HG03469 (cell line): ENCODE measurements at regions not wholly inside any gene's neighbourhood (a gene's known extent, or its start where the extent isn't known, plus 50 kb on each side); places are given as distances from the start of the nearest gene placed in this dataset.
"Not testable (repeated sequence)": the region's sequence is repeated elsewhere in the genome, so short reads cannot be mapped to it uniquely, and the experiment has no call there.

Source experiments
- ATAC-seq: cut with Tn5 transposase; IDR thresholded peaks from one replicate; pipeline ENCODE4 v1.9.1; 2021; ENCODE audit warnings: mild to moderate bottlenecking, moderate library complexity, moderate number of reproducible peaks; ENCODE audit not compliant: unreplicated experiment

- no peak for ATAC-seq
Measured at GRCh38 chr22:49011769-49012648, 815.7 kb downstream of the BRD1 start.

GRCh38 chr22:49011379-49011768, 816.3 kb downstream of the BRD1 start:
- ATAC-seq, result no peak

- ATAC-seq, result no peak
Measured at GRCh38 chr22:49010901-49011300, 816.8 kb downstream of the BRD1 start.

- ATAC-seq, result no peak
Measured at GRCh38 chr22:49010070-49010863, 817.4 kb downstream of the BRD1 start.

- ATAC-seq, result no peak
Measured at GRCh38 chr22:49009359-49010063, 818.2 kb downstream of the BRD1 start.

- ATAC-seq, result no peak
Measured at GRCh38 chr22:49008682-49009235, 818.9 kb downstream of the BRD1 start.

GRCh38 chr22:49007013-49007653, 820.5 kb downstream of the BRD1 start:
- ATAC-seq, result no peak

- ATAC-seq, result no peak
Measured at GRCh38 chr22:49006207-49007012, 821.3 kb downstream of the BRD1 start.

- ATAC-seq, result no peak
Measured at GRCh38 chr22:49005557-49005956, 822.1 kb downstream of the BRD1 start.

GRCh38 chr22:49004484-49005399, 822.9 kb downstream of the BRD1 start:
- ATAC-seq, result no peak

GRCh38 chr22:48997605-48998004, 830.1 kb downstream of the BRD1 start:
- ATAC-seq, result not testable (repeated sequence)

- no peak for ATAC-seq
Measured at GRCh38 chr22:48993655-48994054, 834.0 kb downstream of the BRD1 start.

GRCh38 chr22:48984639-48985038, 843.0 kb downstream of the BRD1 start:
- no peak for ATAC-seq

GRCh38 chr22:48982321-48982905, 845.3 kb downstream of the BRD1 start:
- no peak for ATAC-seq

GRCh38 chr22:48981371-48982061, 846.2 kb downstream of the BRD1 start:
- no peak for ATAC-seq

- no peak for ATAC-seq
Measured at GRCh38 chr22:48980918-48981317, 846.8 kb downstream of the BRD1 start.

- no peak for ATAC-seq
Measured at GRCh38 chr22:48980409-48980808, 847.3 kb downstream of the BRD1 start.

GRCh38 chr22:48979482-48979881, 848.2 kb downstream of the BRD1 start:
- no peak for ATAC-seq
